ENCODE measurements at regions not wholly inside any gene's neighbourhood (a gene's known extent, or its start where the extent isn't known, plus 50 kb on each side); places are given as distances from the start of the nearest gene placed in this dataset.

- DNase-seq, result no peak
Measured at GRCh38 chr2:82591718-82592117, 1867.4 kb downstream of the SUCLG1 start.

GRCh38 chr2:82576656-82577055 lies 1882.4 kb downstream of the SUCLG1 start:
- DNase-seq, result no peak

GRCh38 chr2:82539280-82539621 lies 1919.8 kb downstream of the SUCLG1 start:
- no peak for DNase-seq

GRCh38 chr2:82538590-82539279 lies 1920.3 kb downstream of the SUCLG1 start:
- no peak for DNase-seq

GRCh38 chr2:82528288-82528687 lies 1930.8 kb downstream of the SUCLG1 start:
- DNase-seq, result no peak

GRCh38 chr2:82527124-82527523 lies 1932.0 kb downstream of the SUCLG1 start:
- no peak for DNase-seq

GRCh38 chr2:82526277-82526676 lies 1932.8 kb downstream of the SUCLG1 start:
- no peak for DNase-seq

- no peak for DNase-seq
Measured at GRCh38 chr2:82525744-82526143, 1933.3 kb downstream of the SUCLG1 start.

GRCh38 chr2:82524826-82525225 lies 1934.3 kb downstream of the SUCLG1 start:
- DNase-seq, result no peak

- DNase-seq, result no peak
Measured at GRCh38 chr2:82511894-82512293, 1947.2 kb downstream of the SUCLG1 start.

GRCh38 chr2:82508702-82509101 lies 1950.4 kb downstream of the SUCLG1 start:
- no peak for DNase-seq

- no peak for DNase-seq
Measured at GRCh38 chr2:82507657-82508056, 1951.4 kb downstream of the SUCLG1 start.

GRCh38 chr2:82501217-82501616 lies 1957.9 kb downstream of the SUCLG1 start:
- no peak for DNase-seq

GRCh38 chr2:82498777-82499443 lies 1960.2 kb downstream of the SUCLG1 start:
- DNase-seq, result no peak

GRCh38 chr2:82494739-82495138 lies 1964.3 kb downstream of the SUCLG1 start:
- no peak for DNase-seq

- DNase-seq, result no peak
Measured at GRCh38 chr2:82491591-82491990, 1967.5 kb downstream of the SUCLG1 start.

GRCh38 chr2:82487354-82487753 lies 1971.7 kb downstream of the SUCLG1 start:
- no peak for DNase-seq

GRCh38 chr2:82485701-82486100 lies 1973.4 kb downstream of the SUCLG1 start:
- no peak for DNase-seq

- no peak for DNase-seq
Measured at GRCh38 chr2:82481207-82481606, 1977.9 kb downstream of the SUCLG1 start.

- no peak for DNase-seq
Measured at GRCh38 chr2:82478641-82479040, 1980.4 kb downstream of the SUCLG1 start.

GRCh38 chr2:82476094-82476493 lies 1983.0 kb downstream of the SUCLG1 start:
- DNase-seq, result no peak

- no peak for DNase-seq
Measured at GRCh38 chr2:82428251-82428650, 2030.8 kb downstream of the SUCLG1 start.

- no peak for DNase-seq
Measured at GRCh38 chr2:82412021-82412420, 2047.1 kb downstream of the SUCLG1 start.

GRCh38 chr2:82411071-82411470 lies 2048.0 kb downstream of the SUCLG1 start:
- DNase-seq, result no peak

- no peak for DNase-seq
Measured at GRCh38 chr2:82395531-82395930, 2063.5 kb downstream of the SUCLG1 start.
